Liver (tissue), 3 donors: ENCODE measurements at regions not wholly inside any gene's neighbourhood (a gene's known extent, or its start where the extent isn't known, plus 50 kb on each side); places are given as distances from the start of the nearest gene placed in this dataset.

Source experiments
- TAF1 ChIP-seq: conservative IDR thresholded peaks from 2 replicates; pipeline ENCODE4 v1.6.1; 2016; ENCODE audit warnings: antibody characterized with exemption, mild to moderate bottlenecking
- TF ChIP-seq, protein P1 (sequence below): fragments of 150-350 bp; IDR thresholded peaks from 2 replicates; pipeline ENCODE4 v1.5.1; 2017; ENCODE audit warnings: improper control_type of control experiment, low read depth, low read length; ENCODE audit not compliant: missing input control
- donor health status: healthy.
- donor health status: healthy.

DNA sequence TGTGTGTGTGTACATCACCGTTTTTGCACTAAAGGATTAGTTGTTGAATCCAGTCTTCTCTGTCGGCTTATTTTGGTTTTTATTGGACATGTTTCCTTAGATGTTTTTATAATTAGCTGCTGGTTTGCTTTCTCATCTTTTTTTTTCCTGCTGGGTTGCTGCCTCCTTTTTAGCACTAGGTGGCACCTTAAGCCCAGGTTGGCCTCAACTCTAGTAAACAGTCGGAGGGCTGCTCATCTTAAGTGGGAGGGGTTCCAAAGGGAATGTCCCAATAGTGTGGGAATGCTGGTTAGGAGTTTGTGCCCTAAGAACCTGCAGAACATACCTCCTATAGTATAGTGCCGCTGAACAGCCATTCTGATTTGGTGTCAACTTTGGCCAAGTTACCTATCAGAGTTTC is 570.1 kb upstream of the CXADR start:
- TF ChIP-seq, protein P1, sequence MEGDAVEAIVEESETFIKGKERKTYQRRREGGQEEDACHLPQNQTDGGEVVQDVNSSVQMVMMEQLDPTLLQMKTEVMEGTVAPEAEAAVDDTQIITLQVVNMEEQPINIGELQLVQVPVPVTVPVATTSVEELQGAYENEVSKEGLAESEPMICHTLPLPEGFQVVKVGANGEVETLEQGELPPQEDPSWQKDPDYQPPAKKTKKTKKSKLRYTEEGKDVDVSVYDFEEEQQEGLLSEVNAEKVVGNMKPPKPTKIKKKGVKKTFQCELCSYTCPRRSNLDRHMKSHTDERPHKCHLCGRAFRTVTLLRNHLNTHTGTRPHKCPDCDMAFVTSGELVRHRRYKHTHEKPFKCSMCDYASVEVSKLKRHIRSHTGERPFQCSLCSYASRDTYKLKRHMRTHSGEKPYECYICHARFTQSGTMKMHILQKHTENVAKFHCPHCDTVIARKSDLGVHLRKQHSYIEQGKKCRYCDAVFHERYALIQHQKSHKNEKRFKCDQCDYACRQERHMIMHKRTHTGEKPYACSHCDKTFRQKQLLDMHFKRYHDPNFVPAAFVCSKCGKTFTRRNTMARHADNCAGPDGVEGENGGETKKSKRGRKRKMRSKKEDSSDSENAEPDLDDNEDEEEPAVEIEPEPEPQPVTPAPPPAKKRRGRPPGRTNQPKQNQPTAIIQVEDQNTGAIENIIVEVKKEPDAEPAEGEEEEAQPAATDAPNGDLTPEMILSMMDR, result peak; percentile 60
- no peak for TF ChIP-seq TAF1
